Peyer's patch (tissue), 4 donors: ENCODE measurements at regions not wholly inside any gene's neighbourhood (a gene's known extent, or its start where the extent isn't known, plus 50 kb on each side); places are given as distances from the start of the nearest gene placed in this dataset.

Experiments
- CTCF ChIP-seq, 6 experiments: fragments of 450-650 bp in 4 of 6; fragments of 200-600 bp in 2 of 6; sonication (generic) in 1 of 6; IDR thresholded peaks; one replicate each; pipeline ENCODE4 v1.5.1; 2017 to 2019; ENCODE audit warnings: antibody characterized with exemption in 6 of 6, mild to moderate bottlenecking in 3 of 6, moderate library complexity in 1 of 6
- POLR2A ChIP-seq, 2 donors: fragments of 450-650 bp; IDR thresholded peaks; one replicate each; pipeline ENCODE4 v1.5.1; 2017; ENCODE audit warnings: antibody characterized with exemption in 2 of 2, mild to moderate bottlenecking in 2 of 2, moderate library complexity in 2 of 2

GRCh38 chr10:42732266-42732665, 50.3 kb upstream of the BMS1 start:
- TF ChIP-seq CTCF (IDR thresholded peaks at IDR 0.05) (no peak), POLR2A (IDR thresholded peaks at IDR 0.05) (no peak)
